Gastrocnemius medialis (tissue), 4 donors: ENCODE measurements at regions not wholly inside any gene's neighbourhood (a gene's known extent, or its start where the extent isn't known, plus 50 kb on each side); places are given as distances from the start of the nearest gene placed in this dataset.
"Not testable (repeated sequence)": the region's sequence is repeated elsewhere in the genome, so short reads cannot be mapped to it uniquely, and the experiment has no call there.

ENCODE experiments used
- ATAC-seq, 2 donors: fragments of 150-250 bp; one replicate each; pipeline ENCODE4 v1.9.1; 2016
- DNase-seq, 2 donors: peaks; one replicate each; pipeline ENCODE4 v3.0.0-alpha.2; 2019
- H3K27ac ChIP-seq, 4 donors: fragments of 200-600 bp; sonication (generic); 1 replicate in 1 of 4; 2 replicates in 3 of 4; pipeline ENCODE4 v1.5.1; 2016 to 2018; ENCODE audit warnings: mild to moderate bottlenecking in 2 of 4, moderate library complexity in 1 of 4
- H3K27me3 ChIP-seq, 3 donors: fragments of 200-600 bp; sonication (generic) in 2 of 3; 1 replicate in 1 of 3; 2 replicates in 2 of 3; pipeline versions ENCODE4 v1.5.1 to v1.6.0; 2016 to 2019; ENCODE audit warnings: mild to moderate bottlenecking in 1 of 3, moderate library complexity in 1 of 3
- H3K36me3 ChIP-seq, 2 donors: fragments of 200-600 bp; sonication (generic) in 1 of 2; one replicate each; pipeline ENCODE4 v1.5.1; 2017 to 2018
- H3K4me1 ChIP-seq, 2 donors: fragments of 200-600 bp; sonication (generic) in 1 of 2; one replicate each; pipeline ENCODE4 v1.5.1; 2016 to 2017; ENCODE audit warnings: mild to moderate bottlenecking in 2 of 2
- H3K4me3 ChIP-seq, 4 donors: fragments of 200-600 bp; sonication (generic) in 3 of 4; 1 replicate in 1 of 4; 2 replicates in 3 of 4; pipeline ENCODE4 v1.5.1; 2016 to 2019; ENCODE audit warnings: mild to moderate bottlenecking in 2 of 4
- H3K9me3 ChIP-seq, 3 donors: fragments of 200-600 bp; sonication (generic) in 2 of 3; 1 replicate in 1 of 3; 2 replicates in 2 of 3; pipeline ENCODE4 v1.5.1; 2016 to 2019
- CTCF ChIP-seq, 5 experiments: fragments of 450-650 bp in 3 of 5; fragments of 200-600 bp in 2 of 5; sonication (generic) in 2 of 5; IDR thresholded peaks in 4 of 5; conservative IDR thresholded peaks in 1 of 5; 1 replicate in 4 of 5; 2 replicates in 1 of 5; pipeline ENCODE4 v1.5.1; 2016 to 2019; ENCODE audit warnings: antibody characterized with exemption in 5 of 5, mild to moderate bottlenecking in 3 of 5, moderate library complexity in 3 of 5
- POLR2A ChIP-seq, 2 donors: fragments of 450-650 bp; IDR thresholded peaks; one replicate each; pipeline ENCODE4 v1.6.1; 2017; ENCODE audit warnings: antibody characterized with exemption in 2 of 2, mild to moderate bottlenecking in 2 of 2, moderate library complexity in 2 of 2
- in situ Hi-C, 4 donors: fragments of 200-750 bp; cut with MboI; loops; one replicate each; pipeline versions ENCODE4 v1.15.0 to v1.8.0; 2017; ENCODE audit warnings: low sequenced_read_pairs in 4 of 4
- intact Hi-C: fragments of 100-400 bp; cut with DNase I; formaldehyde crosslinking; loops from one replicate; pipeline ENCODE4 v1.15.1; 2023; ENCODE audit warnings: low total_unique reads

GRCh38 chr2:39867268-39867667 is 88.2 kb upstream of the THUMPD2 start:
- Histone ChIP-seq H3K4me3 (no peak overlapping the region), H3K27ac (no peak overlapping the region), H3K4me1 (no peaks in the 10 kb centered on the region), H3K9me3 (no peaks in the 10 kb centered on the region), H3K27me3 (peaks cover 0 to 6% (median 0%) of the 10 kb centered on the region in 3 donors), H3K36me3 (no peaks in the 10 kb centered on the region)
- in situ Hi-C loops, result no loop called here
- no peak for TF ChIP-seq CTCF (IDR thresholded peaks at IDR 0.05 in 4 of 5, conservative IDR thresholded peaks at IDR 0.05 in 1 of 5)
- no peak for TF ChIP-seq POLR2A (IDR thresholded peaks at IDR 0.05)
- no peak for ATAC-seq
- DNase-seq, result no peak
- intact Hi-C loops, result no loop called here

- H3K27ac ChIP-seq, result no peak overlapping the region
- no peak overlapping the region for H3K4me3 ChIP-seq
- no peaks in the 10 kb centered on the region for H3K4me1 ChIP-seq
- H3K9me3 ChIP-seq, result no peaks in the 10 kb centered on the region
- H3K36me3 ChIP-seq, result no peaks in the 10 kb centered on the region
- no peaks in the 10 kb centered on the region for H3K27me3 ChIP-seq
- intact Hi-C loops (no loop called here), in situ Hi-C loops (no loop called here)
- ATAC-seq (no peak), DNase-seq (no peak)
- TF ChIP-seq CTCF (IDR thresholded peaks at IDR 0.05 in 4 of 5, conservative IDR thresholded peaks at IDR 0.05 in 1 of 5), result no peak
- no peak for TF ChIP-seq POLR2A (IDR thresholded peaks at IDR 0.05)
Measured at GRCh38 chr2:39865751-39866150, 86.7 kb upstream of the THUMPD2 start.

GRCh38 chr2:39863672-39864071 is 84.6 kb upstream of the THUMPD2 start:
- intact Hi-C loops, ATAC-seq, DNase-seq, H3K27me3 ChIP-seq, H3K36me3 ChIP-seq, H3K9me3 ChIP-seq, H3K4me1 ChIP-seq, in situ Hi-C loops, H3K4me3 ChIP-seq, H3K27ac ChIP-seq: not testable (repeated sequence)

- Histone ChIP-seq H3K27me3 (no peaks in the 10 kb centered on the region), H3K36me3 (no peaks in the 10 kb centered on the region), H3K4me1 (no peaks in the 10 kb centered on the region), H3K27ac (no peak overlapping the region), H3K9me3 (no peaks in the 10 kb centered on the region), H3K4me3 (no peak overlapping the region)
- ATAC-seq (no peak), DNase-seq (no peak)
- no peak for TF ChIP-seq POLR2A (IDR thresholded peaks at IDR 0.05)
- no peak for TF ChIP-seq CTCF (IDR thresholded peaks at IDR 0.05 in 4 of 5, conservative IDR thresholded peaks at IDR 0.05 in 1 of 5)
- in situ Hi-C loops (no loop called here), intact Hi-C loops (no loop called here)
Measured at GRCh38 chr2:39860538-39860937, 81.5 kb upstream of the THUMPD2 start.

- no peaks in the 10 kb centered on the region for H3K27me3 ChIP-seq
- DNase-seq, result no peak
- no peaks in the 10 kb centered on the region for H3K4me1 ChIP-seq
- no peaks in the 10 kb centered on the region for H3K36me3 ChIP-seq
- H3K9me3 ChIP-seq, result no peaks in the 10 kb centered on the region
- intact Hi-C loops, result no loop called here
- no peak overlapping the region for H3K4me3 ChIP-seq
- no peak overlapping the region for H3K27ac ChIP-seq
- TF ChIP-seq POLR2A (IDR thresholded peaks at IDR 0.05) (no peak), CTCF (IDR thresholded peaks at IDR 0.05 in 4 of 5, conservative IDR thresholded peaks at IDR 0.05 in 1 of 5) (no peak)
- ATAC-seq, result no peak
- in situ Hi-C loops, result no loop called here
Measured at GRCh38 chr2:39858677-39859076, 79.6 kb upstream of the THUMPD2 start.
